Peyer's patch (tissue), 4 donors: ENCODE measurements at regions not wholly inside any gene's neighbourhood (a gene's known extent, or its start where the extent isn't known, plus 50 kb on each side); places are given as distances from the start of the nearest gene placed in this dataset.

Source experiments
- CTCF ChIP-seq, 6 experiments: fragments of 450-650 bp in 4 of 6; fragments of 200-600 bp in 2 of 6; sonication (generic) in 1 of 6; IDR thresholded peaks; one replicate each; pipeline ENCODE4 v1.5.1; 2017 to 2019; ENCODE audit warnings: antibody characterized with exemption in 6 of 6, mild to moderate bottlenecking in 3 of 6, moderate library complexity in 1 of 6
- POLR2A ChIP-seq, 2 donors: fragments of 450-650 bp; IDR thresholded peaks; one replicate each; pipeline ENCODE4 v1.5.1; 2017; ENCODE audit warnings: antibody characterized with exemption in 2 of 2, mild to moderate bottlenecking in 2 of 2, moderate library complexity in 2 of 2

GRCh38 chr1:11397151-11397901, 81.6 kb upstream of the DISP3 start:
- TF ChIP-seq CTCF (IDR thresholded peaks at IDR 0.05) = no peak
- TF ChIP-seq POLR2A (IDR thresholded peaks at IDR 0.05) = no peak
